GM21390 (cell line): ENCODE measurements at regions not wholly inside any gene's neighbourhood (a gene's known extent, or its start where the extent isn't known, plus 50 kb on each side); places are given as distances from the start of the nearest gene placed in this dataset.

Experiments used
- ATAC-seq: cut with Tn5 transposase; IDR thresholded peaks from one replicate; pipeline ENCODE4 v1.9.1; 2021; ENCODE audit not compliant: unreplicated experiment

DNA sequence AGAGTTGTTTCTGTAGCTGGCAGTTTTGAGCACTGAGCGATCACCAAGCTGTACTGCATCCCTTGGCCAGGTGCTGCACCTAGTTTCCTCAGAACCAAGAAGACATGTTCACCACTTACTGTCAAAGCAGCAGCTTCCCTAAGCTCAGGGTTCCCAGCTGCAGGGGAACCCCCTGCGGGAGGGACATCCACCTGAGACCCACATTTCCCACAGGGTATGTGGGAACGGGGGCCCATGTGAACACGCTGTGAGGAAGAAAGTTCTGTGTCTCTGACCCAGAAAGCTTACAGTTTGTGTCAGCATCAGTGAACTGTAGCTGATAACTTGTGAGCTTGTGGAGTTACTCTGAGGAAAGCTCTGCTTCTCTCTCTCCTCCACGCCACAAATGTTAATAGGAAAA lies 436.8 kb upstream of the IGFBP3 start:
- no peak for ATAC-seq

DNA sequence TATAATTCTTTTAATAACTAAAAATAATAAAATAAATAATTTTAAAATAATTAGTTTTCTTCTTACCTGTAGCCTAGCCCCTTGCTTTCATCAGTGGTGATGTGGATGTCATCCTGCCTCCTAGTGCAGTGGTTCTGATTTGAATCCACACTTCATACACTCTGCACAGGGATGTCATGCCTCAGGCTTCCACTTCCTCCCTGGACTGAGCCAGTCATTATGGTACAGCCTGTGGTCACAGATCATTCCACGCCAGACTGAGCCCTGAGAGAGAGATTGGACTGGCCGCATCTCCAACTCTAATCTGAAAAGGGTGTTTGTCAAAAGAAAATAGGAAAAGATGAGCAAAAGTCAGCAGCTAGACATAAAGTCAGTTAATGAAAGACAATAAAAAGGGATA lies 436.2 kb upstream of the IGFBP3 start:
- no peak for ATAC-seq

DNA sequence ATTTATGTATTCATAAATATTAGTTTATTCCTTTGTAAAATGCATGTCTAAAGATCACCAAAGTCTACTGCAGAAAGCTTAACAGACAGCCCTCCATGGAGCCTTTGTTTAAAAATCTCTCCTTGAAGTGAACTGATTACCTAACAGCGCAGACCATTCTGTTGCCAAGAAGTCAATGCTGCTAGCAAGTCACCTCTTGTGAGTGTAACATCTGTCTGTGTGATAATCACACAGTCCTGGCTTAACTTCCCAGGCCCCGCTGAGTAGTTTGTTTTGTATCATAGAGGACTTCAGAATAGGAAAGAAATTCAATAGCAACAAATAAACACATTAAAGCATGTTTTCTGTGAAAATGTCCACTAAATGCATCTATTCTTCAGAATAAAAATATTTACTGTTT lies 435.3 kb upstream of the IGFBP3 start:
- no peak for ATAC-seq

DNA sequence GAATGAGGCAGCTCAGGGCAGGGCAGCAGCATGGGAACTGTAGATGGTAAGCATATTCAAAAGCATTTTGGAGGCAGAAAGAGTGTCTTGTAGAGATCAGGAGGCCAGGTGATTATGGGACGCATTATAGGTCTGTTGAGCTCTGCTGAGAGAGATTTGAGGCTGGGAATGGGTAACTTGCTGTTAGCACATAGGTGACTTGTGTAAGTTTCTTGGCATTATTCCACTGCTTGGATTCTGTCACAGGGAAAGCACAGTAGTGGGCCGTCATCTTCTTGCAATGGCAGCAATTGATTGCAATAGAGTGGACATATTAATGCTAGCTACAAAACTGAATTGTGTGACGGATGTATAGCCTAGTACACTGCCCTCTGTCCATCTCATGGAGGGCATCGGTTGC lies 434.3 kb upstream of the IGFBP3 start:
- ATAC-seq = no peak

DNA sequence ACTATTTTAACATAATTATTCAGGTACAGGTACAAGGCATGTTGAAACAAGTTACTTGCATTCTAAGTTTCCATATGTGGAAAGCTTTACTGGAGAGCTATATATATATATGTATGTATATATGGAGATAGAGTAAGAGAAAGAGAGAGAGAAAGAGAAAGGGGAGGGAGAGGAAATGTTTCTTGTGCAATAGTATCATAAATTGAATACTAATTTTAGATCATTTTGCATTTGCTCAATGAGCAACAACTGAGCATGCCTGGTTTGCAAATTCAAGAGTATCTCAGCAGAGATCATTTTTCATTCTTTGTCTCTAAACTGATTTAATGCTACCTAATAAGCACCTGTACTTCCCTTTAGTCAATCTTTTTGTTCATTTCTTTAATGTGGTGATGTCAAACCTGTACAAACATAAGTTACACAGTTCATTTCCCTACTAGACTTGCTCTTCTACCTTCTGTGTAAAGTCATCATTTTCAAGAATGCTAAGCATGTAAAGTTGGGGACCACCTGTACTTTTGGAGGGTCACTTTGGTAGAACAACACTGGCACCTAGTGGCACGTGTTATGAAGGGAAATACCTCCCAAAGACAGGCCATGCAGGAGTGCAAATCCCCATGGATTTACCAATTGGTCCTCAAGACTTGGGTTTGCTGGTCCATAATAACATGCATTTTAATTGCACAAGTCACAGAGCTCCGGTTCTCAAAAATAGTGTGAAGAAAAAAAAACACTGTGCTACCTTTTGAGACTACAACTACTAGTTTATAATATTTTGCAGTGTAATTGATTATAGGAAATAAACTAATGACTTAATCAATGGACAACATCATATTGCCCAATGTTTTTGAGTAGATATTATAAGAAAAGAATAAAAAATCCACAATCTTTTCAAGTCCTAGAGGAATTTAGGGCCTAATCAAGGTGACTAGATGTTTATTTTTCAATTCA lies 431.2 kb upstream of the IGFBP3 start:
- no peak for ATAC-seq

DNA sequence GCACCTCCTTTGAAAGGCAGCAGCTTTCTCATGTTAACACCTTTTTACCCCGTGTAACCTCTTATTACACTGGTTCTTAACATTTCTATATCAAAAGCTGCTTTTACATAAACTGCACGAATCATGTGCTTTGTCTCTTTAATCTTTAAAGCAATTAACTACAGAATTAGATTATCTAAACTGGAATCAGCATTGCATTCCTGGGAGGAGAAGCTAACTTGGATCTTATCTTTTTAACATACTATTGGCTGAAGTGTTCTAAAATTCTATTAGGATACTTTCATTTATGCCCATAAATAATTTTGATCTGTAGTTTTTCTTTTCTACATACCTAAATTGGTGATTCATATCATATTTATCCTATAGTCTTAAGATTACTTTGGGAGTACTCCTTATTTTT lies 428.4 kb upstream of the IGFBP3 start:
- ATAC-seq = no peak

DNA sequence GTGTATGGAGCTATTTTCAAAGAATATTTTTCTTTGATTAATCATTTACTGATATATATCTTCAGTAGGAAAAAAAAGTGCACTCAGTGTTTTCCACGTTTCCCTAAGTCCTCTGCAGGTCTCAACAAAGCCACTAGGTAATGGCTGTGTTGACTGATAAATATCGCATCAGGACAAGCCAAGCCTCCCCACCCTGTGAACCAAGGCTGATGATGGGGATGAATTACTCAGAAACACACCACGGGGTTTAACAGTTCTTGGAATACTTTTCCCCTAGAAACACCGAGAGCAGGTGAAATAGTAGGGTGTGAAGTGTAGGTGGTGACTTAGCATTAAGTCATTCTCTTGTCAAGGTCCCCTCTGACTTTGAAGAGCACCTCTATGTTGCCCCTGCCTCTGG lies 423.5 kb upstream of the IGFBP3 start:
- ATAC-seq = no peak

DNA sequence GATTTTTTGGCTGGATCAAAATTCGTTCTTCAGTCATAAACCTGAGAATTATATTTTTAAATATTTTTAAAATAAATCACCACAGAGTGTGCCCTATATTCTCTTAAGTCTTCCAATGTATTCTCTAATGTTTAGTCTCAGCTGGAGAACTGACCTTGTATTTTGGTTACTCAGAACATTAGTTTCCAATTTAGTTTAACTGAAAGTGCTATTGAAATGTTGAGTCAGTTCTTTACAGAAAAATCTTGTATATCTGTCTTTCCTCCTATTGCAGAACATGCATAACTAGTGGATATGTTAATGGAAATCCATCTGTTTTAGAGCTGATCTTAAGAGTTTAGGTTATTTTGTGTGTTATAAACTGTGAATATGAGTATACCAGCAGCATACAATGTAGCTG lies 422.7 kb upstream of the IGFBP3 start:
- ATAC-seq = no peak

DNA sequence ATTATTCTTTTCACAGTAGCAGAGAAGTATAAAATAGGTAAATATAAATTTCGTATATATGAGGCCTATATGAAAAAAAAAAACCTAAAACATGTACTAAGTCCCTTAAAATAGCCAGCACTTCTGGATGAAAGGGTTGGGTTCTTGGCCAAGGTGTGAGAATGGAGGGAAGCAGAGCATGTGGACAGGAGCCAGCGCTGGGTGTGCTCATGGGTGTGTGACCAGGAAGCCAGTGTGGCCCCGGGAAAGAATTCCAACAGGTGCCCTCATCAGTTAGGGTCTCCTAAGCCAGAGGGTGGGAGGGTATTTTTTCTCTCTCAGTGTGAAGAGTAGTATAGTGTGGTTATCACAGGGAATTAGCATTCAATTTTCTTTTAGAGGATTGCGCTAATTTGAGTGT lies 401.9 kb upstream of the IGFBP3 start:
- no peak for ATAC-seq

DNA sequence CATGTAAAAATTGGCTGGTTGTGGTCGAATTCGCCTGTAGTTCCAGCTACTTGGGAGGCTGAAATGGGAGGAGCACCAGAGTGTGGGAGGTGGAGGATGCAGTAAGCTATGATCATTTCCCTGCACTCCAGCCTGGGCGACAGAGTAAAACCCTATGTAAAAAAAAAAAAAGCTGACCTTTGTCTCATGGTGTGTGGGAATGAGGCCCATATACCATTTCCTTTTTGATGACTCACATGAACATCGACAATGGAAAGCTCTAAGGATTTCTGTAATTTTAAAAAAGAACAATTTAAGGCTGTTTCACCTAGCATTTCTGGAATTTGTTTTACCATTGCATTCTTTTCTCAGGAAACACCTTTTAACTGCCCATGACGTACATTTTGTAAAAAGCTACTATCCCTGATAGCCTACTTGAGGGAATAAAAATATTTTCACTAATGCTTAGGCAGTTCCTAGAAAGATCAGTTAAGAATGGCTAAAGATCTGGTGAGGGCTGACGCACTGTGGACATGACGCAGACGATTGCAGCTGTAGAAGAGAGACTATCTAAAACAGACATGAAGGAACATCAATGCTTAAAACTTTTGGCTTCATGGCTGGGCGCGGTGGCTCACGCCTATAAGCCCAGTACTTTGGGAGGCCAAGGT lies 400.6 kb upstream of the IGFBP3 start:
- no peak for ATAC-seq

DNA sequence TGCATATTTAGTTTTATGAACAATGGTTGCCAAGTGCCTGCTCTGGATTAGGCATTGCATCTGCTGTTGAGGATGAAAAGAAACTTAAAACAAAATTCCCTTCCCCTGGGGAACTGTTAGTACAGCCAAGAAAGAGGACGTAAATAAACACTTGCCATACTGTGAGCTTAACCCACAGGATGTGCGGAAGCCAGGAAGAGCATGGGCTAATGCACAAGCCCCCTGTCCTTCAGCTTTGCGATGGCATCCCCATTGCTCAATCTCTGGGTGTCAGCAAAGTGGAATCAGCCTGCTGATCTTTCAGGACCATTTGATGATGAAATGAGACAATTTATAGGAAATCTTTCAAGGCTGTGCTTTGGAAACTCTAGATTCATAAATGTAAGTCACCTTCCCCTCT lies 399.9 kb upstream of the IGFBP3 start:
- no peak for ATAC-seq

DNA sequence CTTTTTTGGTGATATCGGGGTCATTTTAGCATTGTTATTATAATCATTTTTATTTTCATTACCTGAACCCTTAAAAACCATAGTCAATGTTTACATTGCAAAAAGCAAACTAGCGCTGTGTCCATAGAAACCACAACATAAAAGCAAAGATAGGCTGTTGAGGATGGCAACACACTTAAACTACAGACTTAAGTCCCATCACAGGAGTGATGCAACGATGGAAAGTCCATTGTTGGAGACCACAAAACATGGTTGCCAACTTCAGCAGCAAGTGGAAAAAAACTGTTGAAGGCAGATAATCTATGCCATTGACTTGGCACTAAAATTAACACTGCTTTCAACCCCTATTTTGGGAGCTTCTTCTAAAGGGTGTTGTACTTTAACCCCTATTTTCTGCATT lies 398.8 kb upstream of the IGFBP3 start:
- no peak for ATAC-seq

DNA sequence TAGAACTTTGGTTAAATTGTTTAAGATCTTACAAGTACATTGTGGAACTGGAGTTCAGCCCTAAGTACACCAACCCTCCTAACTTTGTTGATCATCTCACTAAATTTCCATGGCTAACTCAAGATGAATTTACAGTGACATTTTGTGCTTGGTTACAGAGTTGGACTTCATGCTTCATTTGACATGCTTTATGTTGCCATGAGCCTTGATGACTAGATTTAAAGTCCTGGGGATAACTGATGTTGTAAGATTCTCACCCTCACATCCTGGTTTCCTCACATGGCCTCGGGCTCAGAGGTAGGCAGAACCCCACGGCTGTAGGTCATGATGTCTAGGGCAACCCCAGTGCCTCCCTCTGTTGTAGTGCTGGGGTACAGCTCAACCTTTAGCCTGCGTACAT lies 397.2 kb upstream of the IGFBP3 start:
- no peak for ATAC-seq

DNA sequence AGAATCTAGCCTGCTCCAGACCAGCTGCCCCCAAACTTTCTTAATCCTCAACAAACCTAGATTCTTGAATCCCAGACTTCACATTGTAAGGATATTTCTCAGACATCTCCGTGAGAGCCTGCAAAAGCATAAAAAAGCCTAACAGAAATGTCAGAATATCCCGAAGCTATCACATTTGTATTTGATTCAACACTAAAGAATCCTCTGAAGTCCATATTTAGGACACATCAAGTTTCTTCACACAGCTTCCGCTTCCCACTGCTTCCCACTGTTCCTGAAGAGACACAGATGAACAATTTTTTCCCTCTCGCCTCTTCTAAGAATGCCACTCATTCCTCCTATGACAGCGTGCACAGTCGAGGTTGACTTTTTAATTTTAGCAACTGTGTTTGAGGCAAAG lies 396.2 kb upstream of the IGFBP3 start:
- ATAC-seq = no peak

DNA sequence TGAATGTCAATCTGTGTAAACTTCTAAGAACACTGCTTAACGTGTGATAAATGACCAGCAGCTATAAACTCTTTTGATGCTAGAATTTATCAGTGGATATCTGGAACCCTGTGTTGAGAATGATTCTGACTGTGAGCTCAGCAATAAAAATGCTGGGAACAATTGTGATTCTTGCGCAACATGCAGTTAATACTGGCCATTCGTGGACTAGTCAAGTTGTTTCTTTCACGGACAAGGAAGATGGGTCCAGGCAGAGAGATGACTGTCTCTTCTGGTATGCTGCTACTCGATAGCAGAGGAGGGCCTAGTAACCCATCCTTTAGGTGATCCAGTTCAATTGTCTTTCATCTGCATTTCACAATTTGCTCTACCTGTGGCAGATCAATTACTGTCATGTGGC lies 394.8 kb upstream of the IGFBP3 start:
- ATAC-seq = no peak

DNA sequence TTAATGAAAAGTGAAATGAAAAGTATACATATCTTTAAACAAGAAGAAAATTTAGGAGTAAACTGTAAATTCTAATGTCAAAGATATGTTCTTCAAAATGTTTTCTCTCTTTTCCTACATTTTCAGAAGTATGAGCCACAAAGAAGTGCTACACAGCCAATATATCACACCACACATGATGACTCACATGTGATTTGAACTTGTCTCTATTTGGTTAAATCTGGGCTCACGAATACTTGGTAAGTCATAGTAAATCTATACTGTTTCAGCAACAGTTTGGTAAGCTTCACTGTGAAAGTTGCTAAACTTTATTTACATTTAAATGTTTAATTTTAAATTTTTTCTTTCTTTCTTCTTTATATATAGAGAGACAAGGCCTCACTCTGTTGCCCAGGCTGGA lies 380.6 kb upstream of the IGFBP3 start:
- ATAC-seq = no peak

DNA sequence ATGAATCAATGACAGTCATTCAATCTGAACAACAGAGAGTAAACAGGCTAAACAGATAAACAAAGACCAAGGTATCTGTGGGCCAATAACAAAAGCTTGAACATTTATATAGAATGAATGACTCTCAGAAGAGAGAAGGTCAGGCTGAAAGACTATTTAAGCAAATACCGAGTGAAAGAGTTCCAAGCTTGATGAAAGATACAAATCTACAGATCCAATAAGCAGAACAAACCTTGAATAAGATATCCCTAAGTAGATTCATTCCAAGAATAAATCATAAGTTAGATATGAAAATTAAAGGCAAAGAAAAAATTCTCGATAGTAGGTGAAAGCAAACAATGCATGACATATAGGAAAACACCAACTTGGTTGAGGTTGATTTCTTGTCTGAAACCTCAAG lies 376.4 kb upstream of the IGFBP3 start:
- ATAC-seq = no peak

DNA sequence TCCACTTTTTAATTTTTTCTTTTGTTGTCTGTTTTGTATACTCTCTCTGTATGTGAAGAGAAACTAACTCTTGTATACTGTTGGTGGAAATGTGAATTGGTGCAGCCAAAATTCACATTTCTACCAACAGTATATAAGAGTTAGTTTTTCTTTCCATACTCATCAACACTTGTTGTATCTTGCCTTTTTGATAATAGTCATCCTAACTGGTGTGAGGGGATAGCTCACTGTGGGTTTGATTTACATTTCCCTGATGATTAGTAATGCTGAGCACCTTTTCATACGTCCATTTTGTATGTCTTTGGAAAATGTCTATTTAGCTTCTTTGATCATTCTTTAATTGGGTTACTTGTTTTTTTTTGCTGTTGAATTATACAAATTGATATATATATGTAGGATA lies 375.5 kb upstream of the IGFBP3 start:
- ATAC-seq = no peak

DNA sequence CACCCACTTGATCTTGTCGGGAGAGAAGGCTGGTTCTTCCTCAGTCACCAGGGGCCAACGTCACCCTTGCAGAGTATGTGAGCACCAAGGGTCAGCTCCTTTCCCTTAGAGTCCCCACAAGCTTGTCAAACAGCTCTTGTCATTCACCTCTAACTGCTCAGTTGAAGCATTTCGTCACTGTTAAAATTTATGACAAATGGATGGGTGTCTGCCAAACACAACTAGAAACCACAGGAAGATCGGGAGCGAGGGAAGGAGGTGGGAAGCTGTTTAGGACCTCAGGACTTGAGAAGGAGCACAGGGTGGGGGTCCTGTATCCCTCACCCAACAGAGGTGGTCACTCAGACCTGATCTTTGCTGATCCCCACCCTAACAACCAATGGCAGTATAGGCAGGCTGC lies 373.3 kb upstream of the IGFBP3 start:
- ATAC-seq = no peak

DNA sequence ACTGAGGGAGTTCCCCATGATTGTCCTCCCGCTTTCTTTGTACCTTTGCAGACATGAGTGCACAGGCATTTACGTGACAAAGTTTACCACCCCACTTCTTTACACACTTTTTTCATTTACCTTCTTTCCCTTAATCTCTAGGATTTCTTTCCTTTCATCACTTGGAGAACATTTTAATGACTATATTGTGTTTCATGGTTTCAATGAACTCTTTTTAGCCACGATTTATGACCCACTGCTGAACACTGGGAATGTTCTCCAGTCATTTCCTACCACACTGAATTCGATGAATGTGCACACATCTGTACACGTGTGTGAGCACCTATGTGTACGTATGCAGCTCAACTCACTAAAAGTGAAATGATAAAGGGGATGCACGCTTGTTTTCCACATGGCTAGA lies 371.7 kb upstream of the IGFBP3 start:
- no peak for ATAC-seq

DNA sequence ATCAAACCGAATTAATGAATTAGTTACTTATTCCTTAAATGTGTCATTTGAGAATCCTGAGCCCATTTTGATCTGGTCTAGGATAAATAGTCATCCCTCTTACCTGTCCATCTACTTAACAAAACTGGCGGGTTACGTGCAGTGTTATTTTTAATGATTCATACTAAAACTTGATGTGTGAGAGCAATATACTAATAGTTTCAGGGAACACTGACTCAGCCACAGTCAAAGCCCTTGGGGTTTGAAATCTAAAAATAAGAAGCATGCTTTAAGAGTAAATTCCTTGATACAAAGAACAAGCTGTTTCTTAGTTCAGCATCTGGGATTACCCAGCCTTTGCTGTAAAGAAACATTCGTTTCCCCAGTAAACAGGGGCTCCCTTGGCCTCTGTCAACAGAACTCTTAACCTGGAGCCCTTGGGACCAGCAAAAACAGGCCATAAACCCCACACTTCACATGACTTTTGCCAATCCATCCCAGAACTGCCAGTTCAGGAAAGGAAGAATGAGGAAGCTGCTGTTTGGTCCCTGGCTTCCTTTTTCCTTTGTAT lies 370.6 kb upstream of the IGFBP3 start:
- ATAC-seq = peak; percentile 60

DNA sequence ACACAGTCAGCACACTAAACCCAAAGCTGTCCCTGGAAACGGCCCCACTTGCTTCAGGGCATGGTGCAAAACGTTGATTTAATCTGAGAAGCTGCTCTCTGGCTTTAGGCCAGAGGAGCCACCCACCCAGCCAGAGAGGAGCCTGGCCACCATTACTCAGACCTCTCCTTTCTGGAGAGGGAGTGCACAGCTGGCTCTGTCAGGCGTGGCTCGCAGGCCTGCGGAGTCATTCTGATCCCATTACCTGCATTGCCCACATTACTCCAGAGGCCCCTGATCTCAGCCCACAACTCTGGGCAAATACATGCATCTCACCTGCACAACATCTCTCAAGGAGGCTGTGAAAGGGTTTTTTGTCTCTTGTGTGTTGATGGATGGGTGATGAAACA lies 370.0 kb upstream of the IGFBP3 start:
- ATAC-seq = peak; percentile 67
